NCI-H82 treated with DMSO at 0.1 percent for 48 hours (cell line): ENCODE measurements at regions not wholly inside any gene's neighbourhood (a gene's known extent, or its start where the extent isn't known, plus 50 kb on each side); places are given as distances from the start of the nearest gene placed in this dataset.

Experiments
- DNase-seq: peaks from one replicate; lab custom pipeline; 2025; ENCODE audit not compliant: unreplicated experiment; lab: John Stamatoyannopoulos, UW

DNA sequence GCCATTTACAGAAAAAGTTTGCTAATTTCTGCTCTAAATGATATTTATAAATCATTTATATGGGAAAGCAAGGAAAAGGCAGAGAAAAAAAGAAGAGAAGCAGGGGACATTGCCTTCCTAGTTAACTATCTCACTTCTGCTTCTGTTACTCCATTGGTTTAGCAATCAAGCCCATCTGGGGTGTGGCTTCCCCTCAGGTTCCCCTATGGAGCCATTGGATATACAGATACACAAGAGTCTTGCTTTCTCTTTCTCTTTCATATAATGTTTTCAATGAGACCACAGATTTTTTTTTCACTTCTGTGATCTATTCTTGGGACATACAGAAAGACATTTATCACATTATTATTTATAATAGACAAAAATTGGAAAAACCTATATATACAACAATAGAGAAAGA is 105.6 kb upstream of the TOM1L1 start:
- no peak for DNase-seq

GRCh38 chr17:54807331-54807730 is 93.3 kb upstream of the TOM1L1 start:
- DNase-seq = no peak

- DNase-seq = no peak
These were observed 86.8 kb upstream of the TOM1L1 start for GRCh38 chr17:54813896-54814295.

GRCh38 chr17:54814371-54814770 is 86.3 kb upstream of the TOM1L1 start:
- no peak for DNase-seq

DNA sequence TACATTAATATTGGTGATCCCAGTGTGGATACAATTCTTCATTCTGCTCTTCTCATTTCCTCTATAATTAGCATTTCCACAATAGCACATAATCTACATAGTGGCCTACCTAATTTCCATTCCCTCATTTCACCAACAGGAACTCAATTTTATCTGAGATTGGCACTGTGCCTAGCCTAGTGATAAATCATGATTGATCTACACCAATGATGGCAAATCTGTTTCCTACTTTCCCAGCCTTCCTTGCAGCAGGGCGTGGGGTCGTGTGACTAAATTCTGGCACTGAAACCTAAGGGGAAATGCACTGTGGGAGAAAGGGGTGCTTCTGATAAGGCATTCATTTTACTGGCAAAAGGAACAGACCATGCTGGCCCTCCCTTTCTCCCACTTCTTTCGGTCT is 66.6 kb upstream of the TOM1L1 start:
- no peak for DNase-seq

- no peak for DNase-seq
These were observed 65.6 kb upstream of the TOM1L1 start for GRCh38 chr17:54835015-54835414.

DNA sequence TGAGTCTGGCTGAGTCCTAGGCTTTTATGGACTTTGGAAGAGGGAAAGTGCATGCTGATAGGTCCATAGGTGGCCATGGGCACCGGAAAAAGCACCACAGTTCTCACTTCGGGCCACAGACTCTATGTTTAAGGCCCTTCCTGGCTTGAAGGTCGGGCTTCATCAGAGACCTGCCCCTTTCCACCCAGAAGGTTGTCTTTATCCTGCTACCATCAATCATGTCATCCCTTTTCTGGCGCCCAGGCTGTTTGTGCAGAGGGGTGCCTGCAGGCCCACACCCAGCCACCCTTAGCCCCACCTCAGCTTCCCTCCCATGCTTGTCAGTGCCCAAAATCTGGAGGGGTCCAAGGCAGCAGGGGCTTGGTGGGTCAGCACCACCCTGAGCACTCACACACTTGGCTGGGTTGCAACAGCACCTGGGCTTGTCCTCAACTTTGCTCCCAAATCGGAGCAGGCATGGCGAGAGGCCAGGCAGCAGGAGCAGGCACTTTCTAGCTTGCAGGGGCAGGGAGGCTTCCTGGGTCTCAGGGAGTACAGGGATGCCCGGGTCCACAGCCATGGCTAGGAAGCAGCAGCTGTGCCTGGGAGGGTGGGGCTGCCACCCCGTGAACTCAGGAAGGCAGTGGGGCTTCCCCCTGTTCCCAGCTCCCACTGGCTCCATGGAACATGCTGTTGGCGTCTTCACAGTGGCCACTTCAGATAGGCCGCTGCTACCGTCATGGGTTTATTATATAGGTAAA is 63.8 kb upstream of the TOM1L1 start:
- DNase-seq = no peak

DNA sequence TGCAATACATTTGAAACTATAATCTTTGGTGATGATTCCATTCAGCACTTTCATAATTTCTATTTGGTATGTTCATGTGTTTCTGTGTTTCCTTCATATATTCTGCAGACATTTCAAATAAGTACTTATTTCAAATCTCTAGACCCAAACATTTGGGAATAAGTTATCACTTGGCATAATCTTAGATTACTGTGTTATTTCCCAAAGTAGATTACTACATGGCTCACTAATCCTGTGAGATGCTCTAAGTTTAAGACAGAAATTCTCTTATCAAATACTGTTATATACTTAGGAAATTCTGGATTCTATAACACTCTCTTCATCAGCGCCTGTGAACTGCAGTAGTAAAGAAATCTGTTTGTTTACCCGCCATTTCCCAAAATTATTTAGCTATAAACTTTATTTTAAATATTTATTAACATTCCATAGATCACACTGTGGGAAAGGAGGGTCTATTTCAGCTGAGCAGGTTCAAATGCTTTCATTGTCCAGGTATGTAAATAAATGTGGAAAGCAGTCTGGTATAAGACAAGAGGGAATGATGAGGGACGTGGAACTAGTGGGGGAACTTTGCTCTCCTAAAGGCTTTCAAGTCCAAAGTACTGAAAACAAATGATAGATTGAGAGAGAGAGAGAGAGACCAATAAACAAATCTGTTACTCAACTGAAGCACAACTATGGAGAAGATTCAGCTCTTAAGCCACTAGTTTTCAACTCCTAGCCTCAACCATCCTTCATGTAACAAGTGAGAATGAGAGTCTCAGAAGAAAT is 61.8 kb upstream of the TOM1L1 start:
- no peak for DNase-seq

DNA sequence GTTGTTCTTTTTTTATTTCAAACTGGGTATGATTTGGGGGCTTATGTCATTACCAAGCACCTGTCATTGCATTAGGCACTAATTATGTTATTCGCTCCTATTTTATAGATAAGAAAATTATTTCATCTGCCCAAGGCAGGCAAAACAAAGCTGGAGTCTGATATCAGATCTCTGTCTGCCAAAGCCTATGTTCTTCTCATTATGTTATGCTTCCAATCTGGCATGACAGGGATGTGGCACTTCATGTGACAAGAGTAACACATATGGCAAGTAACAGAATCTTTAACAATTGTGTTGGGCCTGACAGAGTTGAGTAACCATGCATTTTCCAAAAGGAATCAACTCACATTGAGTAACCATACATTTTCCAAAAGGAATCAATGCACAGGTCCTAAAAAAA is 61.2 kb upstream of the TOM1L1 start:
- no peak for DNase-seq

DNA sequence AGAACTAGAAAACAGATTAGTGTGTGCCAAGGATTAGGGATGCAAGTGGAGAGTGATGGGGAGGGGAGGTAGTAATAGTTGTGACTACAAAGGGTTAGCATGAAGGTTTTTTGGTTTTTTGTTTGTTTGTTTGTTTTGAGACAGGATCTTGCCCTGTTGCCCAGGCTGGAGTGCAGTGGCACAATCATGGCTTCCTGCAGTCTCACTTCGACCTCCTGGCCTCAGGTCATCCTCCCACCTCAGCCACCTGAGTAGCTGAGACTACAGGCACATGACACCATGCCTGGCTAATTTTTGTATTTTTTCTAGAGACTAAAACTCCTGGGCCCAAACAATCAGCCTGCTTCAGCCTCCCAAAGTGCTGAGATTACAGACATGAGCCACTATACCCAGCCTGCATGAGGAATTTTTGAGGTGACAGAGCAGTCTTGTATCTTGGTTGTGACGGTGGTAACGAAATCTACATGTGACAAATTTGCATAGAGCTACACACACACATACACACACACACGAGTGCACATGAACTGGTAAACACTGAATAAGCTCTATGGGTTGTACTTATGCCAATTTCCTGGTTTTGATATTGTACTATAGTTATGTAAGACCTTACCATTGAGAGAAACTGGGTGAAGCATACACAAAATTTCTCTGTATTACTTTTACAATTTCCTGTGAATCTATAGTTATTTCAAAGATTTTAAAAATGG is 59.6 kb upstream of the TOM1L1 start:
- DNase-seq = no peak

GRCh38 chr17:54841656-54842055 is 59.0 kb upstream of the TOM1L1 start:
- DNase-seq = no peak

GRCh38 chr17:54844233-54844632 is 56.4 kb upstream of the TOM1L1 start:
- DNase-seq = no peak

- DNase-seq = no peak
These were observed 52.2 kb upstream of the TOM1L1 start for GRCh38 chr17:54848368-54848987.

DNA sequence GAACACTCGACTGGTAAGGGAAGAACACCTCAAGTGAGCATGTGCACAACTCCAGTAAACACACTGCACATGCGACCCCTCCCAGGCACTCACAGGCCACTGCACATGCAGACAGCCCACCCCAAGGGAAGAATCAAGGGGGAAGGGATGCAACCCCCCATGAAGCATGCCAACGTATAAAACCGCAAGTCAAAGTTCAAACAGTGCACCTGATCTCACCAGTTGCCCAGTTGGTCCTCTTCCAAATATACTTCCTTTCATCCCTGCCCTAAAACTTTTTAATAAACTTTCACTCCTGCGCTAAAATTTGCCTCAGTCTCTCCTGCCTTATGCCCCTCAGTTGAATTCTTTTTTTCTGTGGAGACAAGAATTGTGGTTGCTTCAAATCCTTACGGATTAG is 51.0 kb upstream of the TOM1L1 start:
- DNase-seq = no peak
